CMK (cell line): ENCODE measurements at regions not wholly inside any gene's neighbourhood (a gene's known extent, or its start where the extent isn't known, plus 50 kb on each side); places are given as distances from the start of the nearest gene placed in this dataset.

Experiments used
- DNase-seq: peaks from one replicate; pipeline ENCODE4 v3.0.0-alpha.2; 2010; ENCODE audit warnings: low read depth

- DNase-seq: no peak
Observed at GRCh38 chr12:81957631-81958030, 198.5 kb upstream of the PPFIA2 start.

- DNase-seq: no peak
Observed at GRCh38 chr12:81956468-81956860, 197.3 kb upstream of the PPFIA2 start.

GRCh38 chr12:81953541-81953940, 194.4 kb upstream of the PPFIA2 start:
- no peak for DNase-seq

- no peak for DNase-seq
Observed at GRCh38 chr12:81950871-81951270, 191.7 kb upstream of the PPFIA2 start.

- DNase-seq: no peak
Observed at GRCh38 chr12:81949841-81950308, 190.7 kb upstream of the PPFIA2 start.

- DNase-seq: no peak
Observed at GRCh38 chr12:81949416-81949815, 190.3 kb upstream of the PPFIA2 start.

- DNase-seq: no peak
Observed at GRCh38 chr12:81944886-81945285, 185.7 kb upstream of the PPFIA2 start.

GRCh38 chr12:81942594-81942993, 183.4 kb upstream of the PPFIA2 start:
- DNase-seq: peak; percentile 0

GRCh38 chr12:81930037-81930436, 170.9 kb upstream of the PPFIA2 start:
- no peak for DNase-seq

- no peak for DNase-seq
Observed at GRCh38 chr12:81896771-81897170, 137.6 kb upstream of the PPFIA2 start.

GRCh38 chr12:81888961-81889360, 129.8 kb upstream of the PPFIA2 start:
- DNase-seq: no peak

- no peak for DNase-seq
Observed at GRCh38 chr12:81888106-81888740, 129.1 kb upstream of the PPFIA2 start.

GRCh38 chr12:81874586-81874985, 115.4 kb upstream of the PPFIA2 start:
- no peak for DNase-seq

- DNase-seq: no peak
Observed at GRCh38 chr12:81874166-81874565, 115.0 kb upstream of the PPFIA2 start.

GRCh38 chr12:81872400-81872799, 113.2 kb upstream of the PPFIA2 start:
- no peak for DNase-seq

- no peak for DNase-seq
Observed at GRCh38 chr12:81866081-81866480, 106.9 kb upstream of the PPFIA2 start.

GRCh38 chr12:81863406-81863805, 104.3 kb upstream of the PPFIA2 start:
- DNase-seq: no peak

- DNase-seq: no peak
Observed at GRCh38 chr12:81859521-81859920, 100.4 kb upstream of the PPFIA2 start.

- no peak for DNase-seq
Observed at GRCh38 chr12:81843599-81843998, 84.4 kb upstream of the PPFIA2 start.

- no peak for DNase-seq
Observed at GRCh38 chr12:81835783-81836182, 76.6 kb upstream of the PPFIA2 start.

- DNase-seq: no peak
Observed at GRCh38 chr12:81819991-81820633, 61.0 kb upstream of the PPFIA2 start.

GRCh38 chr12:81815611-81816010, 56.5 kb upstream of the PPFIA2 start:
- no peak for DNase-seq

GRCh38 chr12:81811778-81812125, 52.6 kb upstream of the PPFIA2 start:
- DNase-seq: no peak
